Fibroblast of villous mesenchyme (primary cell): ENCODE measurements at regions not wholly inside any gene's neighbourhood (a gene's known extent, or its start where the extent isn't known, plus 50 kb on each side); places are given as distances from the start of the nearest gene placed in this dataset.
A peak's percentile ranks its signal among the peaks of the same experiment; 100 is the strongest.
"Not testable (repeated sequence)": the region's sequence is repeated elsewhere in the genome, so short reads cannot be mapped to it uniquely, and the experiment has no call there.

Experiments used
- DNase-seq: peaks from one replicate; pipeline ENCODE4 v3.0.0-alpha.2; 2010; ENCODE audit warnings: low read depth
- H3K4me3 ChIP-seq: 2 replicates; pipeline ENCODE4 v1.5.1; 2011; ENCODE audit warnings: low read depth, mild to moderate bottlenecking, low read length
- CTCF ChIP-seq: IDR thresholded peaks from 2 replicates; pipeline ENCODE4 v1.5.1; 2012; ENCODE audit warnings: low read depth, mild to moderate bottlenecking, low read length; ENCODE audit not compliant: insufficient read depth

- no peak for TF ChIP-seq CTCF
- H3K4me3 ChIP-seq, result peak overlapping the region; percentile 26
- peak; percentile 81 for DNase-seq
Observed at GRCh38 chr7:149690688-149691446, 82.5 kb downstream of the ZNF467 start.

DNA sequence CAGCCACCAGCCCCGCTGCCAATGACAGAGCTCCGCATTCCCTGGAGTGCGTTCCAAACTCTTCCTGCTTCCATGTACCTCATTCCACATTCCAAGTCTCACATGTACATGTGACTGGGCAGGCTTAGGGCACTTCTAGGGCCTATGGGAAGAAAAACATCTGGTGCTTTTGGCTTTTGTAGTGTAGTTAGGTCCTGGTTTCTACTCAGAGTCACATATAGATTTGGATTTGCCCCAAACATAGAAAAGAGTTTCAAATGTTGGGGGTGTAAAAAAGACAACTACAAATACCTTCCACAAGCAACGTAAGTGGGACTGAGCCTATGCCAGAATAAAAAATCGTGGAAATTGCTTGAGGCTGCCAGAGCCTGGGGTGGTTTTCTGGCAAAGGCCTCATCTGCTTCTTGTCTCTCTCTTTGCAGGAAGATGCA, 84.1 kb downstream of the ZNF467 start:
- no peak overlapping the region for H3K4me3 ChIP-seq
- TF ChIP-seq CTCF, result no peak
- DNase-seq, result no peak

DNA sequence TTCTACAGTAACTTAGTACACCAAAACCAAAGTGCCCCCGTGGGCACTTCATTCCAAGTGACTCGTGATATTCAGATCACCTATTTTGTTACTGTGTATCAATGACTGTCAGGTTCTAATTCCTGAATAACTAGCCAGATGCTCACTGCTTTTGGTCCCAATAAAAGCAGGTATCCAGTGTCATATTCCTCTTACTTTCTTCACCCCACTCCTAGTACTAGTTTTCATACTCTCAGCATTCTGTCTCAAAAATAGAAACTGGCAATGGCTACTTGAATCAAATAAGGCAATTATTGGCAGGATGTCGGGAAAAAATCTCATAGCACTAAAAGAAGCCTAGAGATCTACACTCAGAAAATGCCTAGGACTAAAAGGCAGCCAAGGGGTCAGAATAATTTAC, 84.6 kb downstream of the ZNF467 start:
- DNase-seq, result no peak
- no peak overlapping the region for H3K4me3 ChIP-seq
- no peak for TF ChIP-seq CTCF

DNA sequence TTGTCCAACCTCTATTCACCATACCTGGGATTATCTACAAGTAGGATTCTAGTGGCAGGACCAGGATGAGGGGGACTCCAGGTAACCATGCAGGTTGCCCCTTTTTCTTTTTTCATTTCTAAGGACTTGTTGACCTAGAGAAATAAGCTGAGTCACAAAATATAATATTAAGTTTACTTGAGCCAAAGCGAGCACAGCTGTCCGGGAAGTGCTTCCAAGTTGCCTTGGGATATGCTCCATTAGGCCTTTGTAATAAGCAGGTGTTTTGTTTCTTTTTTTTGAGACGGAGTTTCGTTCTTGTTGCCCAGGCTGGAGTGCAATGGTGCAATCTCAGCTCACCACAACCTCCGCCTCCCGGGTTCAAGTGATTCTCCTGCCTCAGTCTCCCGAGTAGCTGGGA, 85.6 kb downstream of the ZNF467 start:
- not testable (repeated sequence) for H3K4me3 ChIP-seq, DNase-seq

DNA sequence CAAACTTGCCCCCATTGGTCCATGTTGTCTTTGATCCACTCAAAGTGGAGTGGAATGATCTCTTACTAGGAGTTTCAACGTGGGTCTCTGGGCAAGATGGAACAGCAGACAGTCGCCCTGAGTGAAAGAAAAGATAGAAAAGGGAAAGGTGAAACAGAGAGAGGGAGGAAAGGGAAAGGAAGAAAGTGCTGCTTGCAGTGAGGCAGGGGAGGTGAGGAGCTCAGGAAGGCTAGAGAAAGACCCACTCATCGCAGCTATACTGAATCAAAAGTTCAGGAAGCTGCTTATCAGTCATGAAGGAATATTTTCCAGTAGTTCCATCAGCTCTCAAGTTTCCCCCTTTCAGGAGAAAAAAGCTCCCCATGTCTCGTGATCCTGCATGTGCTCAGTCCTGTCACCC, 86.9 kb downstream of the ZNF467 start:
- TF ChIP-seq CTCF, result no peak
- H3K4me3 ChIP-seq, result no peak overlapping the region
- DNase-seq, result no peak

DNA sequence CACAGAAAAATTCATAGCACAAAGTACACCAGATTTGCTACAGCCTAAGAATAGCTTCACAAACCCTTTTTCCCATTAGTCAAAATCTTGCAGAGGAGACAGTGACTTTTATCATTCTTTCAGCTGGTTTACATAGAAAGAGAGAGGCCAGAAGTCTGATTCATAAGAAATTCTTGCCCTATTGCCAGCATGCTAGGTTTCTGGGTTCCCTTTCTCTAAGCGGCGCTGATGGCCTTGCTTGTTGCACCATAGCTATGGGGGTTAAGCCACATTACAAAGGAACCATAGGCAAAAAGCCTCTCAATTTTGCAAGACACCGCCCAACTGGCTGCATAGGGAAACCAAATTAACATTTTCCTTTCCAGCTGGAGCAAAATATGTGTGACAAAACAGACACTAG, 87.4 kb downstream of the ZNF467 start:
- no peak for TF ChIP-seq CTCF
- no peak overlapping the region for H3K4me3 ChIP-seq
- DNase-seq, result peak; percentile 36

- H3K4me3 ChIP-seq, result no peak overlapping the region
- DNase-seq, result no peak
- TF ChIP-seq CTCF, result no peak
Observed at GRCh38 chr7:149685455-149685854, 87.9 kb downstream of the ZNF467 start.
